GM12878 (cell line): ENCODE measurements at regions not wholly inside any gene's neighbourhood (a gene's known extent, or its start where the extent isn't known, plus 50 kb on each side); places are given as distances from the start of the nearest gene placed in this dataset.

Experiments
- ATAC-seq: fragments of 200-7000 bp; cut with Tn5 transposase; 3 replicates; pipeline ENCODE4 v1.9.1; 2020; ENCODE audit warnings: mild to moderate bottlenecking, moderate library complexity
- BruUV-seq: library from RNA; stranded (reverse); fragments of 400-500 nt; replicated peaks from 2 replicates; lab custom pipeline; 2021; lab: Mats Ljungman, UMichigan
- CTCF ChIA-PET: fragments of 300-600 bp; sonication (Branson Sonifier 250); formaldehyde crosslinking; extraction: SDS; loops from one replicate; lab custom pipeline; 2021; ENCODE audit warnings: inconsistent platforms; lab: Yijun Ruan, JAX
- POLR2A ChIA-PET: fragments of 350-600 bp; formaldehyde crosslinking; extraction: SDS; loops from one replicate; lab custom pipeline; 2021; ENCODE audit warnings: inconsistent platforms; lab: Charles Lee
- RAD21 ChIA-PET: fragments of 300-600 bp; sonication (Branson Sonifier 250); formaldehyde crosslinking; loops from one replicate; lab custom pipeline; 2023; ENCODE audit warnings: antibody characterized with exemption; ENCODE audit not compliant: unreplicated experiment; lab: Charles Lee
- SMC1A ChIA-PET: fragments of 300-600 bp; sonication (Branson Sonifier 250); formaldehyde crosslinking; loops from one replicate; lab custom pipeline; 2023; ENCODE audit not compliant: unreplicated experiment, uncharacterized antibody; lab: Charles Lee
- DNase-seq: peaks from one replicate; pipeline ENCODE4 v3.0.0-alpha.2; 2011; ENCODE audit warnings: low read depth, low spot score
- FAIRE-seq: peaks from 3 replicates; lab custom pipeline; 2011; peaks lifted over from hg19 to GRCh38; lab: Jason Lieb, UNC
- H2AFZ ChIP-seq: 2 replicates; pipeline ENCODE4 v1.6.0; 2011; ENCODE audit warnings: low read depth, low read length, control low read depth; ENCODE audit not compliant: control insufficient read depth
- H3K27ac ChIP-seq: 2 replicates; pipeline ENCODE4 v1.5.1; 2011; ENCODE audit warnings: control low read depth; ENCODE audit not compliant: control insufficient read depth, insufficient read depth
- H3K27me3 ChIP-seq, 2 experiments: replicated peaks in 1 of 2; 2 replicates each; pipeline versions ENCODE4 v1.6.0 to v1.6.1; 2011; ENCODE audit warnings: low read length in 1 of 2; ENCODE audit not compliant: control insufficient read depth in 2 of 2, insufficient read depth in 2 of 2
- H3K36me3 ChIP-seq, 2 experiments: 2 replicates each; pipeline ENCODE4 v1.5.1; 2011; ENCODE audit warnings: low read length in 1 of 2; ENCODE audit not compliant: control insufficient read depth in 2 of 2, insufficient read depth in 2 of 2
- H3K4me1 ChIP-seq: 2 replicates; pipeline ENCODE4 v1.6.1; 2011; ENCODE audit warnings: mild to moderate bottlenecking, low read length, moderate library complexity, mixed read lengths; ENCODE audit not compliant: control insufficient read depth, insufficient read depth
- H3K4me2 ChIP-seq: 2 replicates; pipeline ENCODE4 v1.6.0; 2011; ENCODE audit warnings: control low read depth; ENCODE audit not compliant: control insufficient read depth, insufficient read depth
- H3K4me3 ChIP-seq: fragments of 200-600 bp; sonication (generic); 2 replicates; pipeline ENCODE4 v1.5.1; 2016
- H3K79me2 ChIP-seq: 2 replicates; pipeline ENCODE4 v1.6.0; 2011; ENCODE audit warnings: low read length; ENCODE audit not compliant: control insufficient read depth, insufficient read depth
- H3K9ac ChIP-seq: 2 replicates; pipeline ENCODE4 v1.8.0; 2011; ENCODE audit warnings: low read length, control low read depth, mixed read lengths; ENCODE audit not compliant: control insufficient read depth, insufficient read depth
- H3K9me3 ChIP-seq: replicated peaks from 3 replicates; pipeline ENCODE4 v1.5.1; 2011; ENCODE audit warnings: mild to moderate bottlenecking, low read length; ENCODE audit not compliant: control insufficient read depth, insufficient read depth
- H4K20me1 ChIP-seq: 2 replicates; pipeline ENCODE4 v1.6.0; 2011; ENCODE audit not compliant: control insufficient read depth, insufficient read depth
- ASH2L ChIP-seq: fragments of 300-600, 200-600 bp; sonication (generic); IDR thresholded peaks from 2 replicates; pipeline ENCODE4 v1.6.1; 2017; ENCODE audit warnings: low read depth, mild to moderate bottlenecking, borderline replicate concordance
- BCL11A ChIP-seq: IDR thresholded peaks from 2 replicates; pipeline ENCODE4 v1.6.1; 2011; ENCODE audit warnings: low read depth, low read length
- HDAC6 ChIP-seq: fragments of 200-600 bp; sonication (generic); IDR thresholded peaks from one replicate; pipeline ENCODE4 v1.8.0; 2017; ENCODE audit warnings: antibody characterized with exemption; ENCODE audit not compliant: unreplicated experiment
- LARP7 ChIP-seq: fragments of 450-650 bp; IDR thresholded peaks from 2 replicates; pipeline ENCODE4 v1.6.1; 2017; ENCODE audit warnings: mild to moderate bottlenecking
- PAX5 ChIP-seq: IDR thresholded peaks from 2 replicates; pipeline ENCODE4 v1.6.1; 2011; ENCODE audit warnings: low read depth, low read length, borderline replicate concordance
- RCOR1 ChIP-seq: conservative IDR thresholded peaks from 2 replicates; pipeline ENCODE4 v1.6.1; 2012; ENCODE audit warnings: low read depth, low read length, improper control_type of control experiment
- SMARCA5 ChIP-seq: fragments of 450-650 bp; IDR thresholded peaks from 2 replicates; pipeline ENCODE4 v1.6.1; 2017; ENCODE audit warnings: mild to moderate bottlenecking
- SREBF1 ChIP-seq: IDR thresholded peaks from 2 replicates; pipeline ENCODE4 v1.6.1; 2012; ENCODE audit warnings: mild to moderate bottlenecking, low read length
- SREBF2 ChIP-seq: IDR thresholded peaks from 2 replicates; pipeline ENCODE4 v1.6.1; 2012; ENCODE audit warnings: mild to moderate bottlenecking, low read length
- ZBED1 ChIP-seq: IDR thresholded peaks from 2 replicates; pipeline ENCODE4 v1.6.1; 2016; ENCODE audit warnings: borderline replicate concordance
- ZNF384 ChIP-seq: IDR thresholded peaks from 2 replicates; pipeline ENCODE4 v1.6.1; 2012; ENCODE audit warnings: low read depth, mild to moderate bottlenecking, low read length, improper control_type of control experiment, borderline replicate concordance
- WGBS: methylation state at CpG from one replicate; pipeline ENCODE4 v1.1.6; 2016; ENCODE audit warnings: low lambda C conversion rate; ENCODE audit not compliant: insufficient replicate concordance, insufficient coverage; ENCODE audit errors: missing lambda C conversion rate; 5-methylcytosine and 5-hydroxymethylcytosine counted together
- in situ Hi-C: fragments of 300-500 bp; cut with MboI; formaldehyde crosslinking; loops from 9 replicates; pipeline ENCODE4 v1.14.3; 2018; ENCODE audit warnings: mixed read lengths
- intact Hi-C: fragments of 100-400 bp; cut with micrococcal nuclease; formaldehyde crosslinking; loops from one replicate; pipeline ENCODE4 v1.14.2; 2022; ENCODE audit not compliant: unreplicated experiment
- TF ChIP-seq, protein P1 (sequence below): fragments of 450-650 bp; IDR thresholded peaks from 2 replicates; pipeline ENCODE4 v1.6.1; 2017; ENCODE audit warnings: mild to moderate bottlenecking, moderate library complexity
- TF ChIP-seq, protein P2 (sequence below): IDR thresholded peaks from 2 replicates; pipeline ENCODE4 v1.6.1; 2012; ENCODE audit warnings: low read depth, low read length, improper control_type of control experiment
- TF ChIP-seq, protein P3 (sequence below): IDR thresholded peaks from 2 replicates; pipeline ENCODE4 v1.6.1; 2012; ENCODE audit warnings: low read depth, low read length, improper control_type of control experiment
- TF ChIP-seq, protein P4 (sequence below): IDR thresholded peaks from 2 replicates; pipeline ENCODE4 v1.6.1; 2012; ENCODE audit warnings: mild to moderate bottlenecking, low read depth, low read length

DNA sequence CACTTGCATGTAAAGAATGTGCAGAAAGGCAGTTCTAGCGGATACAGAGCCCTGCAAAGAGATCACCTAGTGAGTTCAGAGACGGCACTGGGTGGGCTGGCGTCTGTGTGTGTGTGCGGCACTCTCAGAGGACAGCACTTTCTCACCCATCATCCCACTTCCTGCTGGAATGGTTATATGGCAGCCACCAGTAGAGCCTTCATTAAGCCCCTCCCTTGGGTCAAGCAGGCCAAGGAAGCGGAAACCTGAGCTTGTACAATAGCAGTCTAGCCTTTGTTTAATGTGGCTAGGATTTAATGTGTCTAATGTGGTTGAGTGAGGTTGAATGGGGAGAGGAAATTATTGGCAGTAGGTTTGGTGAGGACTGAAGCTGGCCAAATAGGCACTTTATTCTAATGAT is 88.3 kb upstream of the ELAC2 start:
- in situ Hi-C loops, result no loop called here
- Histone ChIP-seq H3K79me2 (no peaks in the 10 kb centered on the region), H3K9me3 (no peaks in the 10 kb centered on the region), H3K4me2 (no peak overlapping the region), H3K4me1 (no peaks in the 10 kb centered on the region), H2AFZ (no peak overlapping the region), H3K27ac (no peak overlapping the region), H3K4me3 (no peak overlapping the region), H3K9ac (no peak overlapping the region), H3K27me3 (no peaks in the 10 kb centered on the region), H4K20me1 (no peaks in the 10 kb centered on the region), H3K36me3 (no peaks in the 10 kb centered on the region)
- intact Hi-C loops, result no loop called here
- ChIA-PET SMC1A (interaction anchor here (1.1 kb wide), 1 partner anchor 76 kb away, joined by 5 read pairs; no protein-coding TSS in a partner anchor), CTCF (interaction anchor here (1.1 kb wide), 1 partner anchor 8 kb away, joined by 3 read pairs; no protein-coding TSS in a partner anchor), POLR2A (interaction anchor here (0.9 kb wide), 1 partner anchor 14 kb away, joined by 8 read pairs; no protein-coding TSS in a partner anchor), RAD21 (no interaction called here)
- no TSS peak for BruUV-seq
- ATAC-seq (no peak), DNase-seq (no peak), FAIRE-seq (no peak)
- TF ChIP-seq SMARCA5 (no peak), PAX5 (no peak), RCOR1 (no peak), BCL11A (no peak), ASH2L (no peak), SREBF1 (no peak), ZNF384 (no peak), LARP7 (no peak), SREBF2 (no peak), ZBED1 (no peak), HDAC6 (no peak)
- TF ChIP-seq, protein P1, sequence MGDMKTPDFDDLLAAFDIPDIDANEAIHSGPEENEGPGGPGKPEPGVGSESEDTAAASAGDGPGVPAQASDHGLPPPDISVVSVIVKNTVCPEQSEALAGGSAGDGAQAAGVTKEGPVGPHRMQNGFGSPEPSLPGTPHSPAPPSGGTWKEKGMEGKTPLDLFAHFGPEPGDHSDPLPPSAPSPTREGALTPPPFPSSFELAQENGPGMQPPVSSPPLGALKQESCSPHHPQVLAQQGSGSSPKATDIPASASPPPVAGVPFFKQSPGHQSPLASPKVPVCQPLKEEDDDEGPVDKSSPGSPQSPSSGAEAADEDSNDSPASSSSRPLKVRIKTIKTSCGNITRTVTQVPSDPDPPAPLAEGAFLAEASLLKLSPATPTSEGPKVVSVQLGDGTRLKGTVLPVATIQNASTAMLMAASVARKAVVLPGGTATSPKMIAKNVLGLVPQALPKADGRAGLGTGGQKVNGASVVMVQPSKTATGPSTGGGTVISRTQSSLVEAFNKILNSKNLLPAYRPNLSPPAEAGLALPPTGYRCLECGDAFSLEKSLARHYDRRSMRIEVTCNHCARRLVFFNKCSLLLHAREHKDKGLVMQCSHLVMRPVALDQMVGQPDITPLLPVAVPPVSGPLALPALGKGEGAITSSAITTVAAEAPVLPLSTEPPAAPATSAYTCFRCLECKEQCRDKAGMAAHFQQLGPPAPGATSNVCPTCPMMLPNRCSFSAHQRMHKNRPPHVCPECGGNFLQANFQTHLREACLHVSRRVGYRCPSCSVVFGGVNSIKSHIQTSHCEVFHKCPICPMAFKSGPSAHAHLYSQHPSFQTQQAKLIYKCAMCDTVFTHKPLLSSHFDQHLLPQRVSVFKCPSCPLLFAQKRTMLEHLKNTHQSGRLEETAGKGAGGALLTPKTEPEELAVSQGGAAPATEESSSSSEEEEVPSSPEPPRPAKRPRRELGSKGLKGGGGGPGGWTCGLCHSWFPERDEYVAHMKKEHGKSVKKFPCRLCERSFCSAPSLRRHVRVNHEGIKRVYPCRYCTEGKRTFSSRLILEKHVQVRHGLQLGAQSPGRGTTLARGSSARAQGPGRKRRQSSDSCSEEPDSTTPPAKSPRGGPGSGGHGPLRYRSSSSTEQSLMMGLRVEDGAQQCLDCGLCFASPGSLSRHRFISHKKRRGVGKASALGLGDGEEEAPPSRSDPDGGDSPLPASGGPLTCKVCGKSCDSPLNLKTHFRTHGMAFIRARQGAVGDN, result no peak
- TF ChIP-seq, protein P2, sequence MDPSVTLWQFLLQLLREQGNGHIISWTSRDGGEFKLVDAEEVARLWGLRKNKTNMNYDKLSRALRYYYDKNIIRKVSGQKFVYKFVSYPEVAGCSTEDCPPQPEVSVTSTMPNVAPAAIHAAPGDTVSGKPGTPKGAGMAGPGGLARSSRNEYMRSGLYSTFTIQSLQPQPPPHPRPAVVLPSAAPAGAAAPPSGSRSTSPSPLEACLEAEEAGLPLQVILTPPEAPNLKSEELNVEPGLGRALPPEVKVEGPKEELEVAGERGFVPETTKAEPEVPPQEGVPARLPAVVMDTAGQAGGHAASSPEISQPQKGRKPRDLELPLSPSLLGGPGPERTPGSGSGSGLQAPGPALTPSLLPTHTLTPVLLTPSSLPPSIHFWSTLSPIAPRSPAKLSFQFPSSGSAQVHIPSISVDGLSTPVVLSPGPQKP, result no peak
- TF ChIP-seq, protein P3, sequence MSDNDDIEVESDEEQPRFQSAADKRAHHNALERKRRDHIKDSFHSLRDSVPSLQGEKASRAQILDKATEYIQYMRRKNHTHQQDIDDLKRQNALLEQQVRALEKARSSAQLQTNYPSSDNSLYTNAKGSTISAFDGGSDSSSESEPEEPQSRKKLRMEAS, result no peak
- TF ChIP-seq, protein P4, sequence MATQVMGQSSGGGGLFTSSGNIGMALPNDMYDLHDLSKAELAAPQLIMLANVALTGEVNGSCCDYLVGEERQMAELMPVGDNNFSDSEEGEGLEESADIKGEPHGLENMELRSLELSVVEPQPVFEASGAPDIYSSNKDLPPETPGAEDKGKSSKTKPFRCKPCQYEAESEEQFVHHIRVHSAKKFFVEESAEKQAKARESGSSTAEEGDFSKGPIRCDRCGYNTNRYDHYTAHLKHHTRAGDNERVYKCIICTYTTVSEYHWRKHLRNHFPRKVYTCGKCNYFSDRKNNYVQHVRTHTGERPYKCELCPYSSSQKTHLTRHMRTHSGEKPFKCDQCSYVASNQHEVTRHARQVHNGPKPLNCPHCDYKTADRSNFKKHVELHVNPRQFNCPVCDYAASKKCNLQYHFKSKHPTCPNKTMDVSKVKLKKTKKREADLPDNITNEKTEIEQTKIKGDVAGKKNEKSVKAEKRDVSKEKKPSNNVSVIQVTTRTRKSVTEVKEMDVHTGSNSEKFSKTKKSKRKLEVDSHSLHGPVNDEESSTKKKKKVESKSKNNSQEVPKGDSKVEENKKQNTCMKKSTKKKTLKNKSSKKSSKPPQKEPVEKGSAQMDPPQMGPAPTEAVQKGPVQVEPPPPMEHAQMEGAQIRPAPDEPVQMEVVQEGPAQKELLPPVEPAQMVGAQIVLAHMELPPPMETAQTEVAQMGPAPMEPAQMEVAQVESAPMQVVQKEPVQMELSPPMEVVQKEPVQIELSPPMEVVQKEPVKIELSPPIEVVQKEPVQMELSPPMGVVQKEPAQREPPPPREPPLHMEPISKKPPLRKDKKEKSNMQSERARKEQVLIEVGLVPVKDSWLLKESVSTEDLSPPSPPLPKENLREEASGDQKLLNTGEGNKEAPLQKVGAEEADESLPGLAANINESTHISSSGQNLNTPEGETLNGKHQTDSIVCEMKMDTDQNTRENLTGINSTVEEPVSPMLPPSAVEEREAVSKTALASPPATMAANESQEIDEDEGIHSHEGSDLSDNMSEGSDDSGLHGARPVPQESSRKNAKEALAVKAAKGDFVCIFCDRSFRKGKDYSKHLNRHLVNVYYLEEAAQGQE, result no peak
- WGBS, result 27% methylated on average over 5 of the region's 5 CpGs
